C4-2B (cell line): ENCODE measurements at regions not wholly inside any gene's neighbourhood (a gene's known extent, or its start where the extent isn't known, plus 50 kb on each side); places are given as distances from the start of the nearest gene placed in this dataset.

Source experiments
- CTCF ChIP-seq: fragments of 450-650 bp; conservative IDR thresholded peaks from 2 replicates; pipeline ENCODE4 v1.5.1; 2017; ENCODE audit warnings: mild to moderate bottlenecking
- ZFX ChIP-seq: fragments of 450-650 bp; IDR thresholded peaks from 2 replicates; pipeline ENCODE4 v1.6.1; 2017

GRCh38 chr7:25861164-25861496 is 290.9 kb upstream of the NFE2L3 start:
- TF ChIP-seq CTCF (no peak), ZFX (no peak)
